PC-9 (cell line): ENCODE measurements at regions not wholly inside any gene's neighbourhood (a gene's known extent, or its start where the extent isn't known, plus 50 kb on each side); places are given as distances from the start of the nearest gene placed in this dataset.

ENCODE experiments used
- BruUV-seq: library from RNA; stranded (reverse); fragments of 400-500 nt; replicated peaks from 2 replicates; lab custom pipeline; 2021; lab: Mats Ljungman, UMichigan
- CTCF ChIA-PET: fragments of 300-600 bp; sonication (Branson Sonifier 250); formaldehyde crosslinking; loops from one replicate; lab custom pipeline; 2022; ENCODE audit warnings: antibody characterized with exemption; lab: Charles Lee
- POLR2A ChIA-PET: fragments of 300-600 bp; sonication (Branson Sonifier 250); formaldehyde crosslinking; loops from one replicate; lab custom pipeline; 2022; ENCODE audit warnings: antibody characterized with exemption; ENCODE audit not compliant: unreplicated experiment; lab: Charles Lee
- DNase-seq, 2 experiments: peaks; one replicate each; pipeline versions ENCODE4 v3.0.0 to v3.0.0-alpha.2; 2015 to 2022; ENCODE audit warnings: mixed read lengths in 1 of 2
- H2AFZ ChIP-seq: fragments of 200-600 bp; sonication (generic); 2 replicates; pipeline ENCODE4 v1.8.1; 2017; ENCODE audit warnings: antibody characterized with exemption
- H3F3A ChIP-seq: fragments of 200-600 bp; sonication (generic); 2 replicates; pipeline ENCODE4 v1.8.1; 2017; ENCODE audit warnings: antibody characterized with exemption, mild to moderate bottlenecking, low read depth; ENCODE audit not compliant: insufficient read depth
- H3K27ac ChIP-seq: fragments of 200-600 bp; sonication (generic); 2 replicates; pipeline ENCODE4 v1.6.1; 2016; ENCODE audit warnings: mixed run types
- H3K27me3 ChIP-seq: fragments of 200-600 bp; sonication (generic); 2 replicates; pipeline ENCODE4 v1.6.1; 2016; ENCODE audit warnings: low read depth, mixed run types; ENCODE audit not compliant: insufficient read depth
- H3K36me3 ChIP-seq: fragments of 200-600 bp; sonication (generic); 2 replicates; pipeline ENCODE4 v1.6.1; 2016; ENCODE audit warnings: low read depth, mixed run types
- H3K4me1 ChIP-seq: fragments of 200-600 bp; sonication (generic); replicated peaks from 2 replicates; pipeline ENCODE4 v1.6.1; 2016; ENCODE audit warnings: mixed run types; ENCODE audit not compliant: insufficient read depth
- H3K4me2 ChIP-seq: fragments of 200-600 bp; sonication (generic); 2 replicates; pipeline ENCODE4 v1.6.1; 2017; ENCODE audit warnings: mixed run types
- H3K4me3 ChIP-seq: fragments of 200-600 bp; sonication (generic); 2 replicates; pipeline ENCODE4 v1.6.1; 2016; ENCODE audit warnings: mixed run types
- H3K79me2 ChIP-seq: fragments of 200-600 bp; sonication (generic); 2 replicates; pipeline ENCODE4 v1.6.1; 2017; ENCODE audit warnings: low read depth, mixed run types
- H3K9me2 ChIP-seq: fragments of 200-600 bp; sonication (generic); 2 replicates; pipeline ENCODE4 v1.8.1; 2017; ENCODE audit warnings: mild to moderate bottlenecking; ENCODE audit not compliant: insufficient read depth
- H3K9me3 ChIP-seq: fragments of 200-600 bp; sonication (generic); 2 replicates; pipeline ENCODE4 v1.8.1; 2016; ENCODE audit warnings: low read depth; ENCODE audit not compliant: insufficient read depth
- H4K20me1 ChIP-seq: fragments of 200-600 bp; sonication (generic); 2 replicates; pipeline ENCODE4 v1.8.1; 2017; ENCODE audit not compliant: insufficient read depth
- CTCF ChIP-seq: fragments of 200-600 bp; sonication (generic); conservative IDR thresholded peaks from 2 replicates; pipeline ENCODE4 v1.6.1; 2017; ENCODE audit warnings: mixed run types, antibody characterized with exemption, mild to moderate bottlenecking, moderate library complexity
- EZH2 ChIP-seq: fragments of 200-600 bp; sonication (generic); IDR thresholded peaks from 2 replicates; pipeline ENCODE4 v1.8.0; 2017; ENCODE audit warnings: antibody characterized with exemption, low read depth
- intact Hi-C: fragments of 100-400 bp; cut with micrococcal nuclease; formaldehyde crosslinking; loops from one replicate; pipeline ENCODE4 v1.10.0; 2022; ENCODE audit not compliant: unreplicated experiment

DNA sequence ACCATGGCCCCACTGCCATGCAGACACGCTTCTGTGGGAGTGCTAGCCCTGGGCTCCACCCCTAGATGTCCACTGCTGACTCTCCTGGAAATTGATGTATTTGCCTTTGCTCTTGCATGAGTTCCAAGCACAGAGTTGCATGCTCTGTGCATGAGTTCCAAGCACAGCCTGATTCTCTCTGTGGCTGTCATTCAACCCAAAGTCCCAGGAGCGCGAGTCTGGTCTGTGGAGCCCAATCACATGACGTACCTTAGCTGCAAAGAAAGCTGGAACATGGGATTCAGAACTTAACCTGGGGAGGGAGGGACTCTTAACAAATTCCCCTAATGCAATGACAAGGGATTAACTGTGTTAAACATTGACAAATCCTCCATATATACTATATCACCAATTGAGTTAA is 114.3 kb upstream of the SLC24A3 start:
- ChIA-PET CTCF (no interaction called here), POLR2A (no interaction called here)
- Histone ChIP-seq H3K79me2 (no peaks in the 10 kb centered on the region), H3K9me2 (no peaks in the 10 kb centered on the region), H3F3A (peaks cover 10% of the 10 kb centered on the region; the same call in 1 of the 2 replicates), H3K36me3 (no peaks in the 10 kb centered on the region), H3K9me3 (no peaks in the 10 kb centered on the region), H3K4me3 (no peak overlapping the region), H3K27me3 (no peaks in the 10 kb centered on the region), H3K4me2 (no peak overlapping the region), H3K27ac (no peak overlapping the region), H3K4me1 (peaks cover 42% of the 10 kb centered on the region), H4K20me1 (no peaks in the 10 kb centered on the region), H2AFZ (no peak overlapping the region)
- intact Hi-C loops, result no loop called here
- no peak for DNase-seq
- no TSS peak for BruUV-seq
- TF ChIP-seq EZH2, result no peak
- no peak for TF ChIP-seq CTCF

- Histone ChIP-seq H3K4me3 (no peak overlapping the region), H3K27ac (no peak overlapping the region)
Measured at GRCh38 chr20:19098806-19099578, 113.5 kb upstream of the SLC24A3 start.

More at GRCh38 chr20:19098806-19099578, 113.5 kb upstream of the SLC24A3 start:
- Histone ChIP-seq H4K20me1 (no peaks in the 10 kb centered on the region), H3K79me2 (no peaks in the 10 kb centered on the region), H3K4me1 (peaks cover 42% of the 10 kb centered on the region), H3K27me3 (peaks cover under 1% of the 10 kb centered on the region; the same call in 1 of the 2 replicates), H3K9me2 (no peaks in the 10 kb centered on the region), H3K4me2 (0 out of 2 replicates have a peak overlapping the region, but pooled peaks have one; percentile 46), H3K36me3 (no peaks in the 10 kb centered on the region), H3F3A (peaks cover 10% of the 10 kb centered on the region; the same call in 1 of the 2 replicates), H3K9me3 (no peaks in the 10 kb centered on the region), H2AFZ (no peak overlapping the region)
- no peak for TF ChIP-seq EZH2
- no peak for TF ChIP-seq CTCF
- CTCF ChIA-PET, result no interaction called here
- POLR2A ChIA-PET, result no interaction called here
- no peak for DNase-seq
- intact Hi-C loops, result no loop called here
- no TSS peak for BruUV-seq
